Caki2 (cell line): ENCODE measurements at regions not wholly inside any gene's neighbourhood (a gene's known extent, or its start where the extent isn't known, plus 50 kb on each side); places are given as distances from the start of the nearest gene placed in this dataset.
A peak's percentile ranks its signal among the peaks of the same experiment; 100 is the strongest.

Experiments
- DNase-seq: peaks from one replicate; pipeline ENCODE4 v3.0.0-alpha.2; 2015; ENCODE audit warnings: low read depth
- in situ Hi-C: cut with HindIII; loops from 2 replicates; pipeline ENCODE4 v1.10.0; 2016; ENCODE audit warnings: low sequenced_read_pairs, low pct_unique_long_range_greater_than_20kb, mixed read lengths

GRCh38 chr13:73370066-73370465 is 311.3 kb downstream of the KLF5 start:
- no peak for DNase-seq
- in situ Hi-C loops, result no loop called here

- no peak for DNase-seq
- in situ Hi-C loops, result no loop called here
Measured at GRCh38 chr13:73369095-73369494, 310.3 kb downstream of the KLF5 start.

GRCh38 chr13:73368608-73369007 is 309.8 kb downstream of the KLF5 start:
- DNase-seq, result no peak
- in situ Hi-C loops, result no loop called here

- in situ Hi-C loops, result no loop called here
- DNase-seq, result no peak
Measured at GRCh38 chr13:73367886-73368285, 309.1 kb downstream of the KLF5 start.

- DNase-seq, result peak; percentile 50
Measured at GRCh38 chr13:73366241-73366640, 307.4 kb downstream of the KLF5 start.

GRCh38 chr13:73365681-73366080 is 306.9 kb downstream of the KLF5 start:
- in situ Hi-C loops, result no loop called here
- DNase-seq, result peak; percentile 64

More at GRCh38 chr13:73366241-73366640, 307.4 kb downstream of the KLF5 start:
- in situ Hi-C loops, result no loop called here

GRCh38 chr13:73365252-73365651 is 306.4 kb downstream of the KLF5 start:
- DNase-seq, result peak; percentile 75
- in situ Hi-C loops, result no loop called here

- DNase-seq, result no peak
- in situ Hi-C loops, result no loop called here
Measured at GRCh38 chr13:73364736-73365135, 305.9 kb downstream of the KLF5 start.

GRCh38 chr13:73358606-73359095 is 299.8 kb downstream of the KLF5 start:
- no peak for DNase-seq
- in situ Hi-C loops, result no loop called here

- in situ Hi-C loops, result no loop called here
- no peak for DNase-seq
Measured at GRCh38 chr13:73355134-73355533, 296.3 kb downstream of the KLF5 start.

GRCh38 chr13:73351730-73352129 is 292.9 kb downstream of the KLF5 start:
- DNase-seq, result no peak
- in situ Hi-C loops, result no loop called here

GRCh38 chr13:73341748-73342147 is 282.9 kb downstream of the KLF5 start:
- DNase-seq, result peak; percentile 34
- in situ Hi-C loops, result no loop called here

GRCh38 chr13:73340069-73340468 is 281.3 kb downstream of the KLF5 start:
- DNase-seq, result no peak

GRCh38 chr13:73339086-73339485 is 280.3 kb downstream of the KLF5 start:
- no peak for DNase-seq
- in situ Hi-C loops, result no loop called here

More at GRCh38 chr13:73340069-73340468, 281.3 kb downstream of the KLF5 start:
- in situ Hi-C loops, result no loop called here

GRCh38 chr13:73338389-73338788 is 279.6 kb downstream of the KLF5 start:
- in situ Hi-C loops, result no loop called here
- no peak for DNase-seq

- in situ Hi-C loops, result no loop called here
- no peak for DNase-seq
Measured at GRCh38 chr13:73337532-73337931, 278.7 kb downstream of the KLF5 start.

- no peak for DNase-seq
- in situ Hi-C loops, result no loop called here
Measured at GRCh38 chr13:73336773-73337172, 278.0 kb downstream of the KLF5 start.

GRCh38 chr13:73335944-73336343 is 277.1 kb downstream of the KLF5 start:
- in situ Hi-C loops, result no loop called here
- DNase-seq, result no peak

GRCh38 chr13:73335210-73335609 is 276.4 kb downstream of the KLF5 start:
- in situ Hi-C loops, result no loop called here
- peak; percentile 50 for DNase-seq

- DNase-seq, result no peak
- in situ Hi-C loops, result no loop called here
Measured at GRCh38 chr13:73334445-73334844, 275.6 kb downstream of the KLF5 start.

GRCh38 chr13:73331556-73331955 is 272.8 kb downstream of the KLF5 start:
- no peak for DNase-seq
- in situ Hi-C loops, result no loop called here
